SJSA1 (cell line): ENCODE measurements at regions not wholly inside any gene's neighbourhood (a gene's known extent, or its start where the extent isn't known, plus 50 kb on each side); places are given as distances from the start of the nearest gene placed in this dataset.

ENCODE experiments used
- DNase-seq, 2 experiments: peaks; one replicate each; pipeline ENCODE4 v3.0.0-alpha.2; 2015 to 2020; ENCODE audit warnings: low spot score in 2 of 2, low read depth in 1 of 2
- H3K27ac ChIP-seq: fragments of 250-450 bp; sonication (Bioruptor Pico); 2 replicates; pipeline ENCODE4 v1.5.1; 2020; ENCODE audit warnings: mild to moderate bottlenecking, moderate library complexity
- H3K27me3 ChIP-seq: fragments of 250-450 bp; sonication (Bioruptor Pico); replicated peaks from 2 replicates; pipeline ENCODE4 v1.5.1; 2020; ENCODE audit warnings: mild to moderate bottlenecking, moderate library complexity
- H3K36me3 ChIP-seq: fragments of 250-450 bp; sonication (Bioruptor Pico); 2 replicates; pipeline ENCODE4 v1.5.1; 2020; ENCODE audit warnings: mild to moderate bottlenecking
- H3K4me1 ChIP-seq: fragments of 250-450 bp; sonication (Bioruptor Pico); replicated peaks from 2 replicates; pipeline ENCODE4 v1.6.1; 2021; ENCODE audit warnings: mild to moderate bottlenecking
- H3K4me3 ChIP-seq: fragments of 250-450 bp; sonication (Bioruptor Pico); 2 replicates; pipeline ENCODE4 v1.5.1; 2020; ENCODE audit warnings: mild to moderate bottlenecking
- H3K9me3 ChIP-seq: fragments of 250-450 bp; sonication (Bioruptor Pico); replicated peaks from 2 replicates; pipeline ENCODE4 v1.5.1; 2020; ENCODE audit warnings: mild to moderate bottlenecking

GRCh38 chr10:131778385-131778784 lies 122.4 kb upstream of the PPP2R2D start:
- Histone ChIP-seq H3K4me1 (no peaks in the 10 kb centered on the region), H3K4me3 (no peak overlapping the region), H3K9me3 (peaks cover 18% of the 10 kb centered on the region), H3K27me3 (no peaks in the 10 kb centered on the region), H3K27ac (no peak overlapping the region), H3K36me3 (no peaks in the 10 kb centered on the region)
- DNase-seq: peak in 1 of 2 experiments; percentile 33

GRCh38 chr10:131778842-131779241 lies 122.0 kb upstream of the PPP2R2D start:
- Histone ChIP-seq H3K36me3 (no peaks in the 10 kb centered on the region), H3K4me1 (no peaks in the 10 kb centered on the region), H3K9me3 (peaks cover 16% of the 10 kb centered on the region), H3K4me3 (no peak overlapping the region), H3K27me3 (no peaks in the 10 kb centered on the region), H3K27ac (no peak overlapping the region)
- peak in 1 of 2 experiments; percentile 29 for DNase-seq

DNA sequence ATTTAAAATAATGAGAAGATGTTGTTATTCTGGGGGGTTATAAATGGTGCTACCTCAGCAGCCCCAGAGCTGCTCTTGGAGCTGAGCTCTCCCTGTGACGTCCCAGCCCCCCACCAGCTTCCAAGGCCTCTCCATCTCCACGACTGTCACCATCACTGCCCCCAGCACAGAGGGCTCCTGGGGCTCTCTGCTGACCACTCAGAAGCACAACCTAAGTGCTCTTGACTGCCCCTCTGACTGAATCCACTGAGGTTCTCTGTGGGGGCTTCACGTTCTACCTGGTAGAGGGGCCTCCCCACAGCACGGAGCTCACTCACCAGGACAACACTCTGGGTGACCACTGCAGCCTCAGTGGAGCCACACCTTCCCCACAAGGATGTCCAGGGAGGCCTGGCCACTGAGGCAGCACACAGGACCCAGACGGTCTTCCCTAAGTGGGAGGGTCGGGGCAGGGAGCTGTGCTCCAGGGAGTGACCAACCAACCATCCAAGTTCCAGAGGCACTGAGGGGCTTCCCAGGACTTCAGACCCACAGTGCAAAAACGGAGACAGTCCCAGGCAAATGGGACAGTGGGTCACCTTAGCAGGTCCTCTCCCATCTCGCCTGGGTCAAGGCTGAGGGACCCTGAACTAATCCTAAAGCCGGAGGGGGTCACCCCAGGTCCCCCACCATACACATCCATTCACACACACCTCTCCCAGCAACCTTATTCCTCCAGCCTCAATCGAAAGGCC lies 121.0 kb upstream of the PPP2R2D start:
- Histone ChIP-seq H3K27me3 (no peaks in the 10 kb centered on the region), H3K9me3 (peaks cover 13% of the 10 kb centered on the region)
- peak in 1 of 2 experiments; percentile 32 for DNase-seq

GRCh38 chr10:131781076-131781475 lies 119.7 kb upstream of the PPP2R2D start:
- no peaks in the 10 kb centered on the region for H3K4me1 ChIP-seq
- H3K27ac ChIP-seq: no peak overlapping the region
- H3K27me3 ChIP-seq: no peaks in the 10 kb centered on the region
- no peaks in the 10 kb centered on the region for H3K36me3 ChIP-seq
- DNase-seq: peak in 1 of 2 experiments; percentile 33
- H3K9me3 ChIP-seq: peaks cover 8% of the 10 kb centered on the region
- H3K4me3 ChIP-seq: no peak overlapping the region

More for the DNA sequence above, 121.0 kb upstream of the PPP2R2D start:
- H3K27ac ChIP-seq: no peak overlapping the region
- H3K36me3 ChIP-seq: no peaks in the 10 kb centered on the region
- H3K4me3 ChIP-seq: no peak overlapping the region
- no peaks in the 10 kb centered on the region for H3K4me1 ChIP-seq

GRCh38 chr10:131781791-131782190 lies 119.0 kb upstream of the PPP2R2D start:
- DNase-seq: peak in 1 of 2 experiments; percentile 13
- H3K9me3 ChIP-seq: peaks cover 2% of the 10 kb centered on the region

DNA sequence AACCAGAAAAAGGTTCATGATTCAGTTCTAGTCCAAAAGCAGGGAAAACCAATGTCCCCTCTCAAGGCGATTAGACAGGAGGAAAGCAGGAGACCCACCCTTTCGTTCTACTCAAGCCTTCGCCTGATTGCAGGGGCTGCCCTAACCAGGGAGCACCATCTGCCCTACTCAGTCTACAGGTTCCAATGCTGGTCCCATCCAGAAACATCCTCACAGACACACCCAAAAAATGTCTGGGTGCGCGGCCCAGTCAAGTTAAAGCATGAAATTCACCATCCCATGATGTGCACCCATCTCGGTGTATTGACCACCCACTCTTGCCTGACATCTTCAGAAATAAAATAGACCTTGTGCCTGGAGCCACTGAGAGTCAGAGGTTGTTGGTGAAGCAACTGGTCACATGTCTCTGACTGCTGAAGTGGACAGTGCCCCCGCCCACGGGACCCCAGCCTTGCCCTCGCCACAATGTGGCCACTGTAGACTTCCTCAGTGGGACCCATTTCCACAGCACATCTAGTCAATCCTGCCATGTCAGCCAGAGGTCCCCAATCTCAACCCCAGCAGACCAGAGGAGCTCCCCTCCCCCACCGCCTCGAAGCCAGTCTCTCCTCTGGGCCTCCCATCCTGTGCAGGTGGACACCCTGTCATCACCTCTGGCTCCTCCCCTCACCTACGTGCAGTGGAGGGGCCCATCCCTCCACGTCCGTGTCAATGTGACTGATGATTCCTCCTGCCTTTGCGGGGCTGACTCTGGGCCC lies 116.3 kb upstream of the PPP2R2D start:
- DNase-seq: peak in 1 of 2 experiments; percentile 40
- H3K27ac ChIP-seq: no peak overlapping the region
- peaks cover 2% of the 10 kb centered on the region for H3K9me3 ChIP-seq
- H3K4me1 ChIP-seq: no peaks in the 10 kb centered on the region
- no peaks in the 10 kb centered on the region for H3K27me3 ChIP-seq
- H3K4me3 ChIP-seq: no peak overlapping the region
- no peaks in the 10 kb centered on the region for H3K36me3 ChIP-seq

More at GRCh38 chr10:131781791-131782190, 119.0 kb upstream of the PPP2R2D start:
- H3K27me3 ChIP-seq: no peaks in the 10 kb centered on the region
- no peak overlapping the region for H3K27ac ChIP-seq
- no peak overlapping the region for H3K4me3 ChIP-seq
- H3K36me3 ChIP-seq: no peaks in the 10 kb centered on the region
- H3K4me1 ChIP-seq: no peaks in the 10 kb centered on the region

- Histone ChIP-seq H3K27ac (no peak overlapping the region), H3K27me3 (no peaks in the 10 kb centered on the region), H3K4me3 (no peak overlapping the region), H3K36me3 (no peaks in the 10 kb centered on the region), H3K4me1 (no peaks in the 10 kb centered on the region), H3K9me3 (peaks cover 2% of the 10 kb centered on the region; the same call in 1 of the 2 replicates)
- no peak for DNase-seq
Observed at GRCh38 chr10:131785121-131785460, 115.7 kb upstream of the PPP2R2D start.

- no peaks in the 10 kb centered on the region for H3K4me1 ChIP-seq
- peak; percentile 15 for DNase-seq
- H3K27me3 ChIP-seq: no peaks in the 10 kb centered on the region
- H3K36me3 ChIP-seq: no peaks in the 10 kb centered on the region
- no peak overlapping the region for H3K27ac ChIP-seq
- H3K9me3 ChIP-seq: peaks cover 2% of the 10 kb centered on the region; the same call in 1 of the 2 replicates
- H3K4me3 ChIP-seq: no peak overlapping the region
Observed at GRCh38 chr10:131786756-131787605, 113.8 kb upstream of the PPP2R2D start.

DNA sequence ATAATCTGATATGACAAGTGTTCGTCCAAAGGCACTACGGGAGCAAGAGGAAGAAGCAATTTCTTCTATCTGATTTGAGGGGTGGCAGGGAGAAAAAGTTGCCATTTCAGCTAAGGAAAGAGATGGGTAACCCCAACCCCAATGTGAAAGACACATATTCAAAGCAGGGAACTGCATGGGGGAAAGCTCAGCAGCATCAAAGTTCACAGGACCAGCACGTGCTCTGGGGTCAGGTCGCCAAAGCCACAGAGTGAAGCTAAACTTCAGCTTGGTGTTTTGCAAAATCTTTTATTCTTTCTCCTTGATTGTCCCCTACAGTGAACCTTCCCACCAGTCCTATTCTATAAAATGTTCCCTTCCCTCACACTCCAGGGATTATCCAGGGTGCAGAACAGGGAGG lies 112.8 kb upstream of the PPP2R2D start:
- Histone ChIP-seq H3K27me3 (no peaks in the 10 kb centered on the region), H3K9me3 (no peaks in the 10 kb centered on the region; the same call in 1 of the 2 replicates), H3K4me1 (no peaks in the 10 kb centered on the region), H3K4me3 (no peak overlapping the region), H3K27ac (no peak overlapping the region), H3K36me3 (no peaks in the 10 kb centered on the region)
- DNase-seq: no peak

- no peaks in the 10 kb centered on the region; the same call in 1 of the 2 replicates for H3K9me3 ChIP-seq
- H3K4me1 ChIP-seq: no peaks in the 10 kb centered on the region
- DNase-seq: no peak
- no peak overlapping the region for H3K27ac ChIP-seq
- H3K36me3 ChIP-seq: no peaks in the 10 kb centered on the region
- no peak overlapping the region for H3K4me3 ChIP-seq
- H3K27me3 ChIP-seq: no peaks in the 10 kb centered on the region
Observed at GRCh38 chr10:131788386-131788785, 112.4 kb upstream of the PPP2R2D start.

GRCh38 chr10:131789516-131789915 lies 111.3 kb upstream of the PPP2R2D start:
- Histone ChIP-seq H3K4me3 (no peak overlapping the region), H3K27me3 (no peaks in the 10 kb centered on the region), H3K9me3 (no peaks in the 10 kb centered on the region; the same call in 1 of the 2 replicates), H3K27ac (no peak overlapping the region), H3K4me1 (no peaks in the 10 kb centered on the region), H3K36me3 (no peaks in the 10 kb centered on the region)
- DNase-seq: no peak

GRCh38 chr10:131790021-131790420 lies 110.8 kb upstream of the PPP2R2D start:
- H3K27me3 ChIP-seq: no peaks in the 10 kb centered on the region
- H3K36me3 ChIP-seq: no peaks in the 10 kb centered on the region
- no peak overlapping the region for H3K4me3 ChIP-seq
- DNase-seq: no peak
- H3K9me3 ChIP-seq: no peaks in the 10 kb centered on the region; the same call in 1 of the 2 replicates
- H3K4me1 ChIP-seq: no peaks in the 10 kb centered on the region
- no peak overlapping the region for H3K27ac ChIP-seq

DNA sequence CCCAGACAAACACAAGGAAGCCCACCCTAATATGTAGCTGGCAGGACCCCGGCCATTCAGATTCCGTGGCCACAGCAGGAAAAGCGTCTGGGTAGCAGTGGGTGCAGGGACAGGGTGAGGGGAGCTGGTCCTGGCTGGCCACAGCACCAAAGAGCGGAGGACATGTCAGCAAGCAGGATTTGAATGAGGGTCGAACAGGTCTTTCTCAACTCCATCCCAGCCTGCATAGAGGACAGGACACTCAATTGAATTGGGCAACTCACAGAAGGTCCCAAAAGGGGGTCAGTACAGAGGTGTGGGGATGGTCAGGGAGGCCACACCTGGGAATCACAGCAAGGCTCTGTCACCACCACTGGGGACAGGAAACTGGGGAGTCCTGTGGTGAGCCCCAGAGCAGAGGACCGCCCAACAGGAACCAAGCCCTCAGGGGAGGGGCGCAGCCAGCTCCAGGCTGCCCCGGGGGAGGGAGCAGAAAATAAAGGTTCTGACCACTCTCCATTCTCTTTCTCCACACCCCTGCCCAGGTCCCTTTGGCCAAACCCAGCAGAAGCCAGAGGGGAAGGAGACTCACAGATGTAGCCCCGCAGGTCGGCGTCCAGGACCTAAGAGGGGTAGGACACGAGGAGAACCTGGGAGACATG lies 108.7 kb upstream of the PPP2R2D start:
- H3K27me3 ChIP-seq: no peaks in the 10 kb centered on the region
- H3K4me1 ChIP-seq: no peaks in the 10 kb centered on the region
- no peak overlapping the region for H3K27ac ChIP-seq
- no peak for DNase-seq
- no peak overlapping the region for H3K4me3 ChIP-seq
- peaks cover 4% of the 10 kb centered on the region; the same call in 1 of the 2 replicates for H3K9me3 ChIP-seq
- H3K36me3 ChIP-seq: no peaks in the 10 kb centered on the region
